NCI-H146 treated with DMSO at 0.1 percent for 48 hours (cell line): ENCODE measurements at regions not wholly inside any gene's neighbourhood (a gene's known extent, or its start where the extent isn't known, plus 50 kb on each side); places are given as distances from the start of the nearest gene placed in this dataset.
A peak's percentile ranks its signal among the peaks of the same experiment; 100 is the strongest.
"Not testable (repeated sequence)": the region's sequence is repeated elsewhere in the genome, so short reads cannot be mapped to it uniquely, and the experiment has no call there.

Experiments
- DNase-seq: peaks from one replicate; lab custom pipeline; 2025; ENCODE audit not compliant: unreplicated experiment; lab: John Stamatoyannopoulos, UW

- DNase-seq, result not testable (repeated sequence)
Measured at GRCh38 chr3:178348561-178349217, 187.5 kb upstream of the KCNMB2 start.

GRCh38 chr3:178349218-178349596 lies 187.0 kb upstream of the KCNMB2 start:
- DNase-seq, result not testable (repeated sequence)

GRCh38 chr3:178350763-178351162 lies 185.5 kb upstream of the KCNMB2 start:
- DNase-seq, result no peak

- DNase-seq, result peak; percentile 87
Measured at GRCh38 chr3:178352326-178353005, 183.8 kb upstream of the KCNMB2 start.

GRCh38 chr3:178353006-178353694 lies 183.1 kb upstream of the KCNMB2 start:
- no peak for DNase-seq

GRCh38 chr3:178359728-178360127 lies 176.5 kb upstream of the KCNMB2 start:
- DNase-seq, result no peak

- DNase-seq, result not testable (repeated sequence)
Measured at GRCh38 chr3:178363048-178363447, 173.2 kb upstream of the KCNMB2 start.

GRCh38 chr3:178367817-178368617 lies 168.2 kb upstream of the KCNMB2 start:
- no peak for DNase-seq

GRCh38 chr3:178369006-178369405 lies 167.2 kb upstream of the KCNMB2 start:
- no peak for DNase-seq

- DNase-seq, result no peak
Measured at GRCh38 chr3:178369811-178370210, 166.4 kb upstream of the KCNMB2 start.

- DNase-seq, result no peak
Measured at GRCh38 chr3:178370387-178370786, 165.8 kb upstream of the KCNMB2 start.

- DNase-seq, result no peak
Measured at GRCh38 chr3:178381555-178381954, 154.7 kb upstream of the KCNMB2 start.

GRCh38 chr3:178381971-178382448 lies 154.2 kb upstream of the KCNMB2 start:
- DNase-seq, result no peak

- no peak for DNase-seq
Measured at GRCh38 chr3:178382449-178383061, 153.7 kb upstream of the KCNMB2 start.

GRCh38 chr3:178384321-178385230 lies 151.7 kb upstream of the KCNMB2 start:
- peak; percentile 63 for DNase-seq

- DNase-seq, result peak; percentile 82
Measured at GRCh38 chr3:178385280-178385952, 150.8 kb upstream of the KCNMB2 start.

- no peak for DNase-seq
Measured at GRCh38 chr3:178386401-178386800, 149.8 kb upstream of the KCNMB2 start.

GRCh38 chr3:178386880-178387279 lies 149.4 kb upstream of the KCNMB2 start:
- DNase-seq, result no peak

- DNase-seq, result no peak
Measured at GRCh38 chr3:178388473-178388872, 147.8 kb upstream of the KCNMB2 start.
